ENCODE measurements at regions not wholly inside any gene's neighbourhood (a gene's known extent, or its start where the extent isn't known, plus 50 kb on each side); places are given as distances from the start of the nearest gene placed in this dataset.
"Not testable (repeated sequence)": the region's sequence is repeated elsewhere in the genome, so short reads cannot be mapped to it uniquely, and the experiment has no call there.

DNA sequence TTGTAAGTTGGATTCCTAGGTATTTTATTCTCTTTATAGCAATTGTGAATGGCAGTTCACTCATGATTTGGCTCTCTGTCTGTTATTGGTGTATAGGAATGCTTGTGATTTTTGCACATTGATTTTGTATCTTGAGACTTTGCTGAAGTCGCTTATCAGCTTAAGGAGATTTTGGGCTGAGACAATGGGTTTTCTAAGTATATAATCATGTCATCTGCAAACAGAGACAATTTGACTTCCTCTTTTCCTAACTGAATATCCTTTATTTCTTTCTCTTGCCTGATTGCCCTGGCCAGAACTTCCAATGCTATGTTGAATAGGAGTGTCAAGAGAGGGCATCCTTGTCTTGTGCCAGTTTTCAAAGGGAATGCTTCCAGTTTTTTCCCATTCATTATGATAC is 464.8 kb downstream of the XYLT1 start:
- DNase-seq, result not testable (repeated sequence)

DNA sequence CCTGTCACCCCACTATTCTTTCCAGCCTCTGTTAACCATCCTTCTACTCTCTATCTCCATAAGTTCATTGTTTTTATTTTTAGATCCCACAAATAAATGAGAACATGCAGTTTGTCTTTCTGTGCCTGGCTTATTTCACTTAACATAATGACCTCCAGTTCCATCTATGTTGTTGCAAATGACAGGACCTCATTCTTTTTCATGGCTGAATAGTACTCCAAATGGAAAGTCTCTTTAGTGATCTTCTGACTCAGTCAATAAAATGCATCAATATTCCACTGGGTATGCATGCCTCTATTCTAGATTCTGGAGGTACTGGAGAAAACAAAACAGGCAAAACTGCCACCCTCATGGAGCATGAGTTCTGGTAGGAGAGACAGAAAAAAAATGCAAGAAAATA is 459.0 kb downstream of the XYLT1 start:
- DNase-seq, result no peak

DNA sequence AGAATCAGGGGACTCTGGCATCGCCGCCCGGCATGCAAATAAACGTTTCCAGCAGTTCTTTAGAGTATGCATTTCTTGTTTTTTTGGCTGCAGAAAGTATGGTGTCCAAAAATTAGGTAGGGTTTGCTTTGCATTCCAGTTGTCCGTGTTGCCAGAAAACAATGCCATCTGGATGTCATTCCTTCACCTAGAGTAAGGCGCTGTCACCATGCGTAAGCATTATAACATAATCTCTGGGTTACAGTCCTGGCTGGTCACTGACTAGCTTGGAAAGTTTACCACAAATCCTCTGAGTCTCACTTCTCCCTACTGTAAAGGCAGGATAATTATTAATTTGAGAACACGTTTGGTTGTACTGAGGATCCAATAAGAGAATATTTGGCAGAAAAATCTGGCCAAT is 457.7 kb downstream of the XYLT1 start:
- no peak for DNase-seq

DNA sequence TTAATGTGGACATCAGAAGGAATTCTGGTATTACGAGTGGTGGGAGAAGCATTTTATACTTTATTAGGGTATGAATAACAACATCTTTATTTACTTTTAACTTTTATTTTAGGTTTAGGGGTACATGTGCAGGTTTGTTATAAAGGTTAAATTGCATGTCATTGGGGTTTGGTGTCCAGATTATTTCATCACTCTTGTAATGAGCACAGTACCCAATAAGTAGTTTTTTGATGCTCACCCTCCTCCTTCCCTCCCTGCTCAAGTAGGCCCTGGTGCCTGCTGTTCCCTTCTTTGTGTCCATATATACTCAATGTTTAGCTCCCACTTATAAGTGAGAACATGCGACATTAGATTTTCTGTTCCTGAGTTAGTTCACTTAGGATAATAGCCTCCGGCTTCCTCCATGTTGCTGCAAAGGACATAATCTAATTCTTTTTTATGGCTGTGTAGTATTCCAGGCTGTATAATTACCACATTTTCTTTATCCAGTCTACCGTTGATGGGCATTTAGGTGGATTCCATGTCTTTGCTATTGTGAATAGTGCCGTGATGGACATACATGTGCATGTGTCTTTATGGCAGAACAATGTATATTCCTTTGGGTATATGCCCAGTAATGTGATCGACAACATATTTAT is 456.2 kb downstream of the XYLT1 start:
- DNase-seq, result no peak

DNA sequence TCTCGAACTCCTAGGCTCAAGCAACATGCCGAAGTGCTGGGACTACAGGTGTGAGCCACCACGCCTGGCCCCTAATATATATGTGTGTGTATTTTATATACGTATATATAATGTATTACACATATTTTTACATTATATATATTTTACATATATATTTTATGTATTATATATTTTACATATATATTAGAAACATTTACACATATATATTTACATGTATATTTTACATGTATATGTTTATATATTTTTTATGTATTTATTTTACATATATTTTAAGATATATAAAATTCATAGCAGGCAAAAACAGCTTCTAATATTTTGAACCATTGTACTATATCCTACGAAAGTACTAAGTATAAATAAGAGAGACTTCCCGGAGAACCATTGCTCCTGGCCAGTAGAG is 455.1 kb downstream of the XYLT1 start:
- DNase-seq, result no peak

DNA sequence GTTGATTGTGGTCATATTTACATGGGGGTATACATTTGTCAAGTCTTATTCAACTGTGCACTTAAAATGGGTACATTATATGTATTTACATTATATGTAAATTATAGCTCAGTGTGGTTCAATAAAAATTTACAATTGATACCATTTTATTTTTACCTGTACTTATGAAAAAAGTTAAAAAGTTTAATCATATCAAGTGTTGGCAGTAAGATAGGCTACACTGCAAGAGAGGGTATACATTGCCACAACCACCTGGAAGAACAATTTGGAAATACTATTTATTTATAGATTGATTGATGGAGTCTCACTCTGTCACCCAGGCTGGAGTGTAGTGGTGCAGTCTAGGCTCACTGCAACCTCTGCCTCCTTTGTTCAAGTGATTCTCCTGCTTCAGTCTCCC is 453.3 kb downstream of the XYLT1 start:
- no peak for DNase-seq

DNA sequence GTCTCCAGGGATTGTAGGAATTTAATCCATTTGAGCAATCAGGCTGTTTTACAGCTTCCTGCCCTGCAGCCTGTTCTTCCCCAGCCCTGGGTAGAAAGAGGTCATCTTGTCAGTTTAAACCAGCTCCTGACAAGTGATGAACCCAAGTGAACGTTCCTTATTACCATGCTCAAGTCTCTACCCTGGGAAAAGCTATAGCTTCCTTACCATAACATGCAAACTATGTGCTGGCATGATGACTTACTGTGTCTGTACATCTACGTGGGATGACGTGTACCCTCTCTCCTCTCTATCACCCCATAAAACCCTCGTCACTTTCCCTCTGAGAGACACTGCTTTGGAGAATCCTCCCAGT is 452.2 kb downstream of the XYLT1 start:
- DNase-seq, result no peak

DNA sequence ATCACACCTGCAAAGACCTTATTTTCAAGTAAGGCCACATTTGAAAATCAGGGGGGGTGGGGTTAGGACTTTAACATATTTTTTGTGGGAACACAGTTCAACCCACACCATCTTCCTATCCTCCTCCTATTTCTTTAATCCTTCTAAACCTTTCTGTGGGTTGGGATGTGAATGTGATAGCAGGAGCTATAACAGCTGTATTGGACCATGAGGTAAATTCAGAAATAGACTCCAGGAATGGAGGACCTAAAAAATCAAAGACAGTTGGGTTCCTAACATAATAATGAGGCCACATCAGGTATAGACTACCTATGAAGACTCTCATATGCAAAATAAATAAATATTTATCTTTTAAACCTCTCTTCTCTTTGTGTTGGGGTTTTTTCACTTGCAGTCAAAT is 451.4 kb downstream of the XYLT1 start:
- no peak for DNase-seq

DNA sequence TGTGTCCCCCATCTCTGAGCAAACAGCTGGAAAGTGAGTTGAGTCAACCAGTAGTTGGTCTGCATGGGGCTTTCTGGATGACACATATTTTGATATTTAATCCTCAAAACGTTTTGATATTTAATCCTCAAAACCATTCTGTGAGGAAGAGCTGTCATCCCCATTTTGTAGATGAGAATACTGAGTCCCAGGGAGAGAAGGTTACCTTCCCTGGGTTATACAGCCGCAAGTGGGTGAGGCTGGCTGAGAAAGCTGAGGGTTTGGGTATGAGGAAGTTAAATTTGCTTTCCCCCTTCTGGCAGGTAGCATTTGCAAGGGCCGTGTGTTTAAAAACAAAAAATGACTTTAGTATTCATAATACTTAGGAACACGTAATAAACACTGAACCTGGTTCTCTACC is 447.2 kb downstream of the XYLT1 start:
- no peak for DNase-seq

DNA sequence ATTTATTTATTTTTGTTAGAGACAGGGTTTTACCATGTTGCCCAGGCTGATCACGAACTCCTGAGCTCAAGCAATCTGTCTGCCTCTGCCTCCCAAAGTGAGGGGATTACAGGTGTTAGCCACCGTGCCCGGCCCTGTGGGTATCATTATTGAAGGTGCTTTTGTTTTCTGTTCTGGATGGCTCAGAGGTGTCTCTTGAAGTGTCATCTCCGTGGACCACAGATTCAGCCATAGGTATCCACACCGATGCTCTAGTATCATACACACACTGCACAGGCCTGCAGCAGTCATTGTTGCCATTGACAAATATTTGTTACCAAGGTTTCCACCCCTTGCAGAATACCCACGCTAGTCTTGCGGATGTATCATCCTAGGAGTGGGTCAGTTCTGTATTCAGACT is 446.2 kb downstream of the XYLT1 start:
- DNase-seq, result no peak

DNA sequence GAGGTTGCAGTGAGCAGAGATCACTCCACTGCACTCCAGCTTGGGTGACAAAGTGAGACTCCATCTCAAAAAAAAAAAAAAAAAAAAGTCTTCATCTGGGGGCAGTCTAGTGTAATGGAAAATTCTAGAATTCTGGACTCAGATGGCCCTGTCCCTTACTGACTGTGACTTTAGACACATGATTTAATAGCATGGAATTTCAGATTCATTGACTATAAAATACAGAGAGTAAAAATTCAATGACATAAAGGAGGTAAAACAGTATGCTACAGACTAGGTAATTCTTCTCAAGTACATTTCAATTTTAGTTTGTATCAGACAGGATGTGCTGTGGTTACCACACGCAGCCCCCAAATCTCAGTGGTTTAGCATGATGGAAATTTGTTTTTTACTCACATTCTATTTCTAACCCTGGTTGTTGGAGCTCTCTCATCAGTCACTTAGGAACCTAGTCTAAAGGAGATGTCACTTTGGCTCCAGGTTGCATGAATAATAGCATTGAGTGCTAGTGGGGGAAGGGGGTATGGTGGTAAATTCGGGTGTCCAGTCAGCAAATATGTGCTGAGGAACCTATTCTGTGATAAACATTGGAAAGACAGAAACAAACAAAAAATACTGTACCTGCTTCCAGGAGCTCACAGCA is 444.0 kb downstream of the XYLT1 start:
- no peak for DNase-seq

DNA sequence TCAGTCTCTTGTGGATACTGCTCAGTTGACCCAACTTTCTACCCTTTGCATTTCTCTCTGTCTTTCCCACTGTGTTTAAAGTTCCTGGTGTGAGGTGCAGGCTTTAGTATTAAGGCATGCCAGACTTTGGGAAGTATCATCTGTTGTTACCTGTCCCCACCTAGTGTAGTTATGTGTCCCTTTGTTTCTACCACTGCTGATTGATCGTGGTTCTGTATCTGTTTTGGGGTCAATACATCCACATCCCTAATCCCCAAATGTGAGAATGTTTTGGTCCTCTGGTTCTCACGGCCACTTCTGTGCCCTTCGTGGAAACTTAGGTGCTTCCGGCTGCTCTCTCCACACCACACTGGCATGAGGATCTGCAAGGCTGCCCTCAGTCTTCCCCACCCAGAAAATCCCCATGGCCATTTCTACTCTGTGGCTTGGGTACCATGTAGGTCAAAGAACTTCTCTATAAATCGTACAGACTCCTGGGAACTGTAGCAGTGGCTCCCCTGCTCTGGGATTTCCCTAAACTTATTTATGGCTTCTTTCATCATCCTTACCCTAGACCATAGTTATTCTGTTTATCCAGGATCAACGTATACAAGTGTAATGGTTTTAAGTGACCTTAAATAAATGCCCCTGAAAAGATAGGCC is 443.2 kb downstream of the XYLT1 start:
- DNase-seq, result no peak

DNA sequence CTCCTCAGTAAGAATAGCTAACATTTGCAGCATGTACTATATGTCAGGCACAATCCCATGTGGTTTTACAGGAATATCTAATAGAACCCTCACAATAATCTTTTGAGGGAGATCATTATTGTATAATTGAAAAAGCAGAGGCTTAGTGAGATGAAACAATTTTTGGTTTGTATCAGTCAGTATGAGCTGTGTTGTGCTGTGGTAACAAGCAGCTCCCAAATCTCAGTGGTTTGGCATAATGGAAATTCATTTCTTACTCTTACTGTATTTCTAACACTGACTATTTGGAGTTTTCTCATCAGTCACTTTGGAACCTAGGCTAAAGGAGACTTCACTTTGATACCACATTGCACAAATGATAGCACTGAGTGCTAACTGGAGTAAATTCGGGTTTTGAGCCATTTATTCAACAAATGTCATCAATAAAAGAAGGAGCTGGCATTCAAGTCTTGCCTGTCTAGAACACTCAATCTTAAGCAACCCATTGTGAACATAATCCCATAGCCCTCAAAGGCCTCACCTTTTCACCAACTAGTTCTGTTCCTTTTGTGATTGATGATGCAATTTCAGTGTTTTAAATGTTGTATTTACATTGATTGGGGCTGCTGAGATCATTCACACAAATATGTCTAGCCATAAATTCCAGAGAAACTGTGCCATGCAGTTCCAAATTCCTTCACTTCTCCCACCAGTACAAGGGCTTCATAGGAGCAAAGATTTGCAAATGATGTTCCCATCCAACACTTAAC is 441.0 kb downstream of the XYLT1 start:
- no peak for DNase-seq

DNA sequence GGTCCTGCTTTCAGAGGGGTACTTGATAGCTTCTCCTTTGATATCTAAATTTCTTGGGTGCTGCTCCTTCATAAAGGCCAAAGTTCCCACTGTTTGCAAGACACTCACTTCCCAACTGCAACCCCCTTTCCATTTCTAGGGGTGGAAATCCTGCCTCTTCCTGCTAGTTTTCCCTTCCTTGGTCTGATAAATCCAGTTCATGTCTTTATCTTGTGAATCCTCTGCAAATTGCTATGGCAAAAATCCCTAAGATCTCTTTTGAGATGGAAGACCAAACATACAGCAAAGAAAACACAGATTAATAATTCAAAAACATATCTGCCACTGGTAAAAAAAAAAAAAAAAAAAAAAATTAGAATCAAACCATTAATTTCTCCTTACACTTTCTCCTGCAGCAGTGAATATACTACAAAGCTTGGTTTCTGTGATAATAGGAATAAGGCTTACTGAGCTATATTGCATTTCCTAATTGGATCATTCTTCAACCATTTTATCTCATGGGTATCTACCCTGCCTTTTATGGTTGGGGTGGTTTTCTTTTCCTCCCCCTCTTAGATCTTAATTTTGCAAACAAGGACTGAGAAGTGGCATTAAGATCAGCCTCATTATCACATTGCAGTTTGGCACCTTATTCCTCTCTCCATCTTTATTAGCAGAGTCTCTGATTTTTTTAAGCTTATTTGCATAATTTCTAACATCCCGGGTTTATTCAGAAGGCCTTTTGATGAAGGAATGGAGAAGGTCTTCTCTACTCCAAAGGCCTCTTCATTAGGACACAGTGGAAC is 439.1 kb downstream of the XYLT1 start:
- DNase-seq, result no peak

DNA sequence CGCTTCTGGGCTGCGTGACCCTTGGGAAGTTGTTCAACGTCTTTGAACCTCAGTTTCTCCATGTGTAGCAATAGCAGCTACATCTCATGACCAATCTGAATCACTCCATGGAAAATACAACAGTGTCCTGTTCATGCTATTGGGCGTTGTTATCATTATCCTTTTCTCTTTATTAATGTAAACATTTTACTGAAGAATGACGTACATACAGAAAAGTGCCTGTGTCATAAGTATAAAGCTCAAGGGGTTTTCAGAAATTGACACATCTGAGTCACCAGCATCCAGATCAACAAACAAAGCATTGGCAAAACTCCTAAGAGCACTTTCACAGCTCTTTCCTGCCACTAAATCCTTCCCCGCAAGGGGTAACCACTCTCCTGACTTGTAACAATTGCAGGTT is 438.4 kb downstream of the XYLT1 start:
- no peak for DNase-seq

DNA sequence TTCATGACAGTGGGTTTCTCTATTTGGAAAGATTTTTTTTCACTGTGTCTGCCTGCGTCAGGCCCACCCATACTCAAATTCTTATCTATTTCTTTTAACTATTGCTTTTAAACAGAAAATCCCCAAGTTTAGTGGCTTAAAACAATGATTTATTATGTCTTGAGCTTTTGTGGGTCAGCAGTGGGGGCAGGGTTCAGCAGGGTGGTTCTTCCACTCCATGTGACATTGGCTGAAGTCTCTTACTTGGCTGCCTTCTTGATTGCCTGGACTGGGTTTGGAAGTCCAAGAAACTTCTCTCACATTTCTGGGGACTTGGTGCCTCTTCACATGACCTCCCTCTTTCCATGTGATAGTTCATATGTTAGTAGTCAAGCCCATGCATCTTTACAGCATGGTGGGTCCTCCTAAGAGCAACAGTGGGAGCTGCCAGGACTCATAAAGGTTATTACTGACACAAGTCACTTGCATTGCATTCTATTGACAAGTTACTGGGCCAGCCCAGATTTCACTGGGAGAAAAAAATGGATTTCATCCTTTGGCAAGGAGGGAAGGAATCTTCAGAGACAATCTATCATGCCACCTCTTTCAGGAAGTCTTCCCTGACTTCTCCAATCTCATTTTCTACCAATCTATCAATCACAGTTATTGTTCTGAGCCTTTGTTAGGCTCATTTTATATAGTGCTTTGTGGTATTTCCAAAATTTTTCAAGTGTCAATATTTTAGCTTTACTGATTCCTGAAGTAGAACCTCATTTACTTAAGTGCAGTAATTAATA is 436.1 kb downstream of the XYLT1 start:
- DNase-seq, result no peak

DNA sequence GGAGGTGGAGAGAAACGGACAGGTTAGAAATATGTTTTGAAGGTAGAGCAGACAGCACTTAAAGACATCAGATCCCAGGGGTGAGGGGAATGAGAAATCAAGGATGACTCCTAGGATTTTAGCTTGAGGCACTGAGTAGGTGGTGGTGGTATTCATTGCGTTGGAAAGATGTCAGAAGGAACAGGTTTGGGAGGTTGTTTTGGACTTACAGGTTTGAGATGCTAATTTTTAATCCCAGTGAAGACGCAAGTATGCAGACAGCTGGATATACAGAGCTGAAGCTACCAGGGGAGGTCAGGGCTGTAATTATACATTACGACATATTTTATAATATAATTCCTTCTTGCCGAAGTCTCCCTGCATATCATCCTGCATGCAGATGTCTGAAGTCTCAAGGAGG is 433.3 kb downstream of the XYLT1 start:
- DNase-seq, result peak; percentile 14

DNA sequence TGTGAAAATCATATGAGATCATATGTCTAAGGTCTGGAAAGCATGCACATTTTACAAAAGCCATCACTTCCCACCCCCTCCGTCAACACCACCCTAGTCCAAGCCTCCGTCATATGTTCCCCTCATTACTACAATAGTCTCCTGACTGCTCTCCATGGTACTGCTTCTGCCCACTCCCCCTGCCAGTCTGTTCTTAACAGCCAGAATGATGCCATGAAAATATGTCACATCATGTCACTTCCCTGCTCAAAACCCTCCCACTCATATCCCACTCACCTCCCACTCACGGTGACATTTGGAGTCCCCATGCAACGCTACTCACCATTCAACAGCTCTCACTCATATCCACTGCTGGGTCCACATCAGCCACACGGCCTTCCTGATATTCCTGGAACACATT is 432.3 kb downstream of the XYLT1 start:
- no peak for DNase-seq

DNA sequence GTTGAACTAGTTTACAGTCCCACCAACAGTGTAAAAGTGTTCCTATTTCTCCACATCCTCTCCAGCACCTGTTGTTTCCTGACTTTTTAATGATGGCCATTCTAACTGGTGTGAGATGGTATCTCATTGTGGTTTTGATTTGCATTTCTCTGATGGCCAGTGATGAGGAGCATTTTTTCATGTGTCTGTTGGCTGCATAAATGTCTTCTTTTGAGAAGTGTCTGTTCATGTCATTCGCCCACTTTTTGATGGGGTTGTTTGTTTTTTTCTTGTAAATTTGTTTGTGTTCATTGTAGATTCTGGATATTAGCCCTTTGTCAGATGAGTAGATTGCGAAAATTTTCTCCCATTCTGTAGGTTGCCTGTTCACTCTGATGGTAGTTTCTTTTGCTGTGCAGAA is 421.7 kb downstream of the XYLT1 start:
- DNase-seq, result not testable (repeated sequence)

DNA sequence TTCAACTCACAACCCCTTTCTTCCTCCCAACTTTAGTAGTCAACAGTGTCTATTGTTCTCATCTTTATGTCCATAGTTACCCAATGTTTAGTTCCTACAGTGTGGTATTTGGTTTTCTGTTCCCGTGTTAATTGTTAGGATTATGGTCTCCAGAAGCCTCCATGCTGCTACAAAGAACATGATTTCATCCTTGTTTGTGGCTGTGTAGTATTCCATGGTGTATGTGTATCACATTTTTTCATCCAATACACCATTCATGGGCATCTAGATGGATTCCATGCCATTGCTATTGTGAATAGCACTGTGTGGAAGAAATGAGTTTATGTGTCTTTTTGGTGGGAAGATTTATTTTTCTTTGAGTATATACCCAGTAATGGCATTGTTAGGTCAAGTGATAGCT is 420.3 kb downstream of the XYLT1 start:
- DNase-seq, result no peak

All from skin of body (tissue), 1 donor.